Right lobe of liver (tissue), 6 donors: ENCODE measurements at regions not wholly inside any gene's neighbourhood (a gene's known extent, or its start where the extent isn't known, plus 50 kb on each side); places are given as distances from the start of the nearest gene placed in this dataset.

Experiments
- ATAC-seq, 4 donors: fragments of 200-7000 bp; cut with Tn5 transposase; one replicate each; pipeline ENCODE4 v1.9.1; 2020; ENCODE audit warnings: mild to moderate bottlenecking in 4 of 4, moderate library complexity in 4 of 4
- DNase-seq, 3 donors: peaks; one replicate each; pipeline ENCODE4 v3.0.0-alpha.2; 2020
- H3K27ac ChIP-seq, 3 donors: fragments of 200-600 bp; one replicate each; pipeline ENCODE4 v1.8.0; 2022
- H3K27me3 ChIP-seq, 2 donors: fragments of 200-600 bp; one replicate each; pipeline ENCODE4 v1.8.0; 2022
- H3K36me3 ChIP-seq, 4 donors: fragments of 200-600 bp; sonication (generic) in 1 of 4; one replicate each; pipeline versions ENCODE4 v1.5.1 to v1.8.0; 2017 to 2022; ENCODE audit warnings: control low read depth in 1 of 4
- H3K4me1 ChIP-seq, 4 donors: fragments of 200-600 bp; sonication (generic) in 1 of 4; one replicate each; pipeline versions ENCODE4 v1.5.1 to v1.8.0; 2017 to 2022; ENCODE audit warnings: control low read depth in 1 of 4
- H3K4me3 ChIP-seq, 3 donors: fragments of 200-600 bp; one replicate each; pipeline ENCODE4 v1.8.0; 2022
- H3K9me3 ChIP-seq, 4 donors: fragments of 200-600 bp; sonication (generic) in 1 of 4; one replicate each; pipeline versions ENCODE4 v1.5.1 to v1.8.0; 2017 to 2022; ENCODE audit warnings: control low read depth in 1 of 4
- POLR2A ChIP-seq: fragments of 450-650 bp; IDR thresholded peaks from one replicate; pipeline ENCODE4 v1.6.1; 2017; ENCODE audit warnings: antibody characterized with exemption, mild to moderate bottlenecking
- WGBS: methylation state at CpG from one replicate; pipeline ENCODE4 v1.1.6; 2018; ENCODE audit warnings: low coverage, low lambda C conversion rate; ENCODE audit not compliant: insufficient coverage; ENCODE audit errors: missing lambda C conversion rate; 5-methylcytosine and 5-hydroxymethylcytosine counted together
- intact Hi-C, 2 donors: fragments of 100-400 bp; cut with DNase I; formaldehyde crosslinking; loops; one replicate each; pipeline versions ENCODE4 v1.11.2 to v1.14.1; 2022
- TF ChIP-seq, protein P1 (sequence below), 4 donors: fragments of 200-600 bp in 3 of 4; fragments of 450-650 bp in 1 of 4; IDR thresholded peaks; one replicate each; pipeline versions ENCODE4 v1.5.1 to v1.8.0; 2016 to 2022; ENCODE audit warnings: antibody characterized with exemption in 4 of 4, mild to moderate bottlenecking in 2 of 4
- donor health status: DM: no; HTN: yes; CAD: no.
- donor health status: DM: no; HTN: no; CAD: no.
- donor health status: DM: no; HTN: no; CAD: no.
- donor health status: DM: no; HTN: yes; CAD: no.
- donor health status: DM: no; HTN: yes; CAD: no.

- peak in 1 of 4 donors; percentile 36 for ATAC-seq
- no peak overlapping the region for H3K4me3 ChIP-seq
- H3K9me3 ChIP-seq, result no peaks in the 10 kb centered on the region
- H3K27me3 ChIP-seq, result no peaks in the 10 kb centered on the region
- intact Hi-C loops, result no loop called here
- 63% methylated on average over 3 of the region's 6 CpGs for WGBS
- DNase-seq, result no peak
- H3K4me1 ChIP-seq, result no peaks in the 10 kb centered on the region
- no peaks in the 10 kb centered on the region for H3K36me3 ChIP-seq
- TF ChIP-seq, protein P1, sequence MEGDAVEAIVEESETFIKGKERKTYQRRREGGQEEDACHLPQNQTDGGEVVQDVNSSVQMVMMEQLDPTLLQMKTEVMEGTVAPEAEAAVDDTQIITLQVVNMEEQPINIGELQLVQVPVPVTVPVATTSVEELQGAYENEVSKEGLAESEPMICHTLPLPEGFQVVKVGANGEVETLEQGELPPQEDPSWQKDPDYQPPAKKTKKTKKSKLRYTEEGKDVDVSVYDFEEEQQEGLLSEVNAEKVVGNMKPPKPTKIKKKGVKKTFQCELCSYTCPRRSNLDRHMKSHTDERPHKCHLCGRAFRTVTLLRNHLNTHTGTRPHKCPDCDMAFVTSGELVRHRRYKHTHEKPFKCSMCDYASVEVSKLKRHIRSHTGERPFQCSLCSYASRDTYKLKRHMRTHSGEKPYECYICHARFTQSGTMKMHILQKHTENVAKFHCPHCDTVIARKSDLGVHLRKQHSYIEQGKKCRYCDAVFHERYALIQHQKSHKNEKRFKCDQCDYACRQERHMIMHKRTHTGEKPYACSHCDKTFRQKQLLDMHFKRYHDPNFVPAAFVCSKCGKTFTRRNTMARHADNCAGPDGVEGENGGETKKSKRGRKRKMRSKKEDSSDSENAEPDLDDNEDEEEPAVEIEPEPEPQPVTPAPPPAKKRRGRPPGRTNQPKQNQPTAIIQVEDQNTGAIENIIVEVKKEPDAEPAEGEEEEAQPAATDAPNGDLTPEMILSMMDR (IDR thresholded peaks at IDR 0.05), result no peak
- TF ChIP-seq POLR2A, result no peak
- H3K27ac ChIP-seq, result no peak overlapping the region
Measured at GRCh38 chr9:12091865-12092527, 601.2 kb upstream of the TYRP1 start.

DNA sequence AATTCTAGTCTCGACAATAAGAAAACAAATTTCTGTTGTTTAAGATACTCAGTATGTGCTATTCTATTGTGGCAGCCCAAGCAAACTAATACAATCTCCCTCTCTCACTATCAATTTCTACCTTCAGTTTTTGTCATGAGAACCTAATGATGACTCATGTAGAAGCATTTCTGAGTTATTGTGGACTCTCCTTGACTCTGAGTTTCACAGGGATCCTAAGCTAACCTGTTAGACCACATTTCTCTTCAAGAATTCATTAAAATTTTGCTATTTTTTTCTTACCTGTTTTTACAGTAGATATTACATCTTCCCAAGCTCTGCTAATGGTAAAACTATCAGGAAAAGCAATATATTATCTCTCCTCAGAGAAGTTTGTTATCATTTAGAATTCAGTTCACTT lies 599.1 kb upstream of the TYRP1 start:
- intact Hi-C loops, result no loop called here
- ATAC-seq (no peak), DNase-seq (no peak)
- H3K27ac ChIP-seq, result no peak overlapping the region
- H3K36me3 ChIP-seq, result no peaks in the 10 kb centered on the region
- no peaks in the 10 kb centered on the region for H3K4me1 ChIP-seq
- no peaks in the 10 kb centered on the region for H3K27me3 ChIP-seq
- 30% methylated on average over 1 of the region's 1 CpG for WGBS
- no peaks in the 10 kb centered on the region for H3K9me3 ChIP-seq
- no peak overlapping the region for H3K4me3 ChIP-seq
- TF ChIP-seq, protein P1 (IDR thresholded peaks at IDR 0.05), result no peak
- TF ChIP-seq POLR2A, result no peak

DNA sequence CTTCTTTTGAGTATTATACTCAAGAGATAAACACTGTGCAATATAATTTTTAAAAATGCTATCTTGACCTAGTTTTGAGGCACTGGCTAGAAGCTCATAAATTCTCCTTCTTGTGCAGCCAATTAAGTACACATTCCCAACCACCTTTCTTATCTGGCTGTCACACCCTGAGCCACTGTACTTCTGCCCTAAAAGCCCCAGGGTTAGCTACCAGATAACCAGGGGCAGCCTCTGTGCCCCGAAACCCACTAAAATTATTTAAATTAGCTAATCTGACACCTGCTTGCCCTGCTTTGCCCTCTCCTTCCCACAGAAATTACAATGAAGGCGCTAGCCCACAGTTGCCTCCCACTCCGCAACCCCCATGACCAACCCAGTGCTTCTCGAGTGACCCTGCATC lies 597.3 kb upstream of the TYRP1 start:
- ATAC-seq (no peak), DNase-seq (no peak)
- no peaks in the 10 kb centered on the region for H3K36me3 ChIP-seq
- TF ChIP-seq POLR2A, result no peak
- TF ChIP-seq, protein P1 (IDR thresholded peaks at IDR 0.05), result no peak
- H3K9me3 ChIP-seq, result no peaks in the 10 kb centered on the region
- H3K27ac ChIP-seq, result no peak overlapping the region
- intact Hi-C loops, result no loop called here
- H3K27me3 ChIP-seq, result no peaks in the 10 kb centered on the region
- no peaks in the 10 kb centered on the region for H3K4me1 ChIP-seq
- 48% methylated on average over 4 of the region's 4 CpGs for WGBS
- H3K4me3 ChIP-seq, result no peak overlapping the region

DNA sequence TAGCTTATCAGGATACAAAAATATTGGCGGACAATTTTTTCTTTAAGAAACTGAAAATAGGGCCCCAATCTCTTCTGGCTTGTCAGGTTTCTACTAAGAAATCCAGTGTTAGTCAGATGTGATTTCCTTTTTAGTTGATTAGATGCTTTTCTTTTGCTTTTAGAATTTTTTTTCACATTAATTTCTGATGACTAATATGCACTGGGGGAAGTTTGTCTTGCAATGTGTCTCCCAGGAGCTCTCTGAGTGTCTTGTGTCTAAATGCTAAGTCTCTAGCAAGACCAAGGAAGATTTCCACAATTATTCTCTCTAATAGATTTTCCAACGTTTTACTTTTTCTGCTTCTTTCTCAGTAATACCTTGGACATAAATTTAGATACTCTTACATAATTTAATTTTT lies 559.8 kb upstream of the TYRP1 start:
- intact Hi-C loops, result no loop called here
- no peaks in the 10 kb centered on the region for H3K4me1 ChIP-seq
- ATAC-seq (no peak), DNase-seq (no peak)
- 58% methylated on average over 2 of the region's 2 CpGs for WGBS
- H3K4me3 ChIP-seq, result no peak overlapping the region
- H3K27ac ChIP-seq, result no peak overlapping the region
- no peak for TF ChIP-seq POLR2A
- TF ChIP-seq, protein P1 (IDR thresholded peaks at IDR 0.05), result no peak
- H3K27me3 ChIP-seq, result no peaks in the 10 kb centered on the region
- H3K9me3 ChIP-seq, result no peaks in the 10 kb centered on the region
- no peaks in the 10 kb centered on the region for H3K36me3 ChIP-seq

DNA sequence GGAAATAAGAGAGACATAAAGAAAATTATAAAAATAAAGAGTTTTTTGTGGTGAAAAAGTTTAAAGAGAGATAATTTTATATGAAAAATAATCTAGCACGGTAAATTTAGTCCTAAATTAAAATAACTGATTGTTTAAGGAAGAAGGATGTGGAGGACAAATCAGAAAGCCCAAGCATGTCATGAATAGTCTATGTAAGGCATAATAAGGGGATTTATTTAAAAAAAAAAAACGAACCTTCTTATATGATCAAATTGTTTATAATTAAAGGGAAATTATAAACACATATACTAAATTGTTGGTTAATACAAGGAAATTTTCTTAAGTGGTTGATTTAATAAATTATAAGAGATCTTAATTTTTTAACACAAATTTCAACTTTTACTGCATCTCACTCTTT lies 551.8 kb upstream of the TYRP1 start:
- no peak overlapping the region for H3K4me3 ChIP-seq
- H3K36me3 ChIP-seq, result no peaks in the 10 kb centered on the region
- ATAC-seq, result no peak
- H3K4me1 ChIP-seq, result no peaks in the 10 kb centered on the region
- no peak overlapping the region for H3K27ac ChIP-seq
- 19% methylated on average over 2 of the region's 2 CpGs for WGBS
- peaks cover 0 to 5% (median 0%) of the 10 kb centered on the region in 4 donors for H3K9me3 ChIP-seq
- intact Hi-C loops, result no loop called here
- no peak for DNase-seq
- H3K27me3 ChIP-seq, result no peaks in the 10 kb centered on the region
- TF ChIP-seq, protein P1 (IDR thresholded peaks at IDR 0.05), result no peak
- no peak for TF ChIP-seq POLR2A
